T-helper 2 cell treated with Interferon-gamma antibody and Interleukin-4, amounts not matched to agents 100 ng/mL and 5 ng/mL, for 36 hours (primary cell): ENCODE measurements at regions not wholly inside any gene's neighbourhood (a gene's known extent, or its start where the extent isn't known, plus 50 kb on each side); places are given as distances from the start of the nearest gene placed in this dataset.

ENCODE experiments used
- intact Hi-C: fragments of 100-400 bp; cut with micrococcal nuclease; formaldehyde crosslinking; loops from one replicate; pipeline ENCODE4 v1.15.1; 2023

DNA sequence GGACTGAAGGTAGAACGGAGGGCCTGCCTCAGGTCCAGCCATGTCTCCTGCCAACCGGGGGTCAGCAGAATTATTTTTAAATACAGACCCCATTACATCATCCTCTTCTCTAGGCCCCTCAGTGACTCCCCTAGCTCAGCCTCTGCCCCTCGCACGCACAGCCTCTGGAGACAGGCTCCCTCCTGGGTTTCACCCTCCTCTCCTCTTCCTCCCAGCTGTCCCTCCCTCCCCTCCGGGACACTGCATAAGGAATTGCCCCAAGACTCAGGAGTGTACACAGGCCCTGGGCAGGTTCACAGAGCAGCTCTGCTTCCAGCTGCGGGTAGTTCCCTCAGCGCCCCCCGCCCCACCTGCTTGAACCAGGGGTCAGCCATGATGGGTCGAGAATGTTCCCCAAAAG lies 520.2 kb upstream of the MYT1L start:
- intact Hi-C loops, result no loop called here

DNA sequence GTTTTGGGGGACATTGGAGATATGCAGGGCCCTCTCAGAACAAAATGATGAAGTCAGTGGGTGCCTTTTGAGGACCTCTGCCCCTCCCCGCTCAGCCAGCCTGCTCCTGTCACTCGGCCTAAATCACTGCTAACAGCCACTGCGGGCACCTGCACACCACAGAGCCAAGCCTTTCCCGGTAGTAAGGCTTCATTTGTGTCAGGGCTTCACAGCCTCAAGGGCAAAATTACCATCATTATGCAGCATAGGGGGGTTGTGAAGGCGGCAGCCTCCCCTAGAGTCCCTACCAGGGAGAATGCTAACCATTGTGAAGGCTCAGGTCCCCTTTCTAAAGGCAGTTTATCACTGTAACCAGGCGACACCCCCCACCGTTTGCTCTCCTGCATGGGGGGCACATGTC lies 519.8 kb upstream of the MYT1L start:
- intact Hi-C loops, result no loop called here

DNA sequence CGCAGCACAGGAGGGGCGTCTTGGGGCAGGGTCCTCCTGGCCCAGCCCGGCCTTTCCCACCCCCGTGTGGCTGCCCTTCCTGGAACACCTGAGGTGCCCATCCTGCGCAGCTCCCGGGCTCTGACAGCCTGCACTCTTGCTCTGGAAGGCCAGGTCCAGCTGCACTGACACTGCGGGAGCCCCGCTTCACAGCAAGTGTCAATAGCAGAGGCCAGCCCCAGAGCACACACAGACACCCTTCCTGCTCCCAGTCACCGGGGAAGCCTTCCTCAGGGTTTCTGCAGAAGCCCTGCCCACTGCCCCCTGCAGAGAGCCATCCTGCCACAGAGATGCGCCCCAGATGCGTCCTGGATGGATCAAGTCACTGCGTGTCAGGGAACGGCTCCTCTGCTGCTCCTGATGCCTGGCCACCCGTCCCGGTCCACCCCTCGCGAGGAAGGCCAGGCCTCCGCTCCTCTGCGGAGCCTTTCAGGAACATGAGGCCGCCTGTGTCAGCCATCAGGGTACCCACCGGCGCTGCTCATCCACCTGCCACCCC lies 519.2 kb upstream of the MYT1L start:
- intact Hi-C loops, result no loop called here

DNA sequence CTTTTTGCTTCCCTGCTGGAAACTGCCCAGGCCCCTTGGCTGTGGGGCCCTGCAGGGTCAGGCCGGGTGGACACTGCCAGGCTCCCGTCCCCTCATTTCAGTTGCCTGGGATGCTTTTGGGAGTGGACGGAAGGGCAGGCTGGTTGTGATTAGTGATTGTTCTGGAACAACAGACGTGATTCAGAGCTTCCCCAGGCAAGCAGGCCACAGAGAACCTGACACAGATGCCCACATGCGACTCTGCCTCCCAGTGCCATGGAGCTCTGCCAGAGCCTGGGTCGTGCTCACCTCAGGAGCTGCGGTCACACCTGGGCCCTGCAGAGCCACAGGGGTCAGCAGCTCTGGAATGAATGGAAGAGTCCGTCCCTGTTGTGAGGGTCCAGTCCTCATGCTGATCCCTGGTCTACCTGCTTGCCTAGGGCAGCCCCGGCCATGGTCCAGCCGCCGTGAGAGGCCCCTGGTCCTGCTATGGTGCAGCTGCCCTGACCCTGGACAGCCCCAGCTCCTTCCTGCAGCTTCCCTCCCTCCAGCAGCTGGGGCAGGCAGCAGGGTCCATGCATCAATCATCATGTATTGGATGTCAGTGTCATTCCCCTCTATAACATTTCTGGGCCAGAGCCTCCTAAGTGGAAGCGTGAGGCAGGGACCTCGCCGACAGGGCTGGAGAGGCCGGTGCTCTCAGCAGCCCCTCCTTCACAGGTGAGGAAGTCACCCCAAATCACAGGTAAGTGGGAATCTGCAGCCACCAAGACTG lies 518.6 kb upstream of the MYT1L start:
- intact Hi-C loops, result no loop called here

DNA sequence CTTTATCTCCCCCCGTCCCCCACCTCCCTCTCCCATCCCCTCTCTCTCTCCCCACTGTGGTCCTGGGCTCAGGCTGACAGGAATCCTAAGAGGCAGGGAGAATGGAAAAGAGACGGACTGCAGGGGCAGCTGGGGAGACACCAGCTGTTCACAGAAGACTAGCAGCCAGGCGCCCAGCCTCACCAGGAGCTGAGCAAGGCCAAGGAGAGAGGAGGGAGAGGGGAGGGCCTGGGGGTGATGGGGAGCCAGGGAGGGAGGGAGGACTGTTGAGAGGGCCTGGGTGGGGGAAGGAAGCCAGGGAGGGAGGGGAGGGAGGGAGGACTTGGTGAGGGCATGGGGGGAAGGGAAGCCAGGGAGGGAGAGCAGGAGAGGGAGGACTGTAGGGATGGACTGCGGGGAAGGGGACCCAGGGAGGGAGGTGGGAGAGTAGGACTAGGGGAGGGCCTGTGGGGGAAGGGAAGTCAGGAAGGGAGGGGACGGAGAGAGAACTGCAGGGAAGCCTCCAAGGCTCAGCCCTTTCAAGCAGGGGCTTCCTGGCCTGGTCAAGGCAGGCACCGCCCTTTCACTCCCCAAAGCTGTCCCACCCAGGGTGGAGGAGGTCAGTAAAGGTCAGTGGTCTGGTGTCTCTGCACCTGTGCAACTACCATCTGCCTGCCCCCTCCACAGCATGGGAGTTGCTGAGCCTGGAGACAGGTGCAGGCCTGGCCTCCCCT lies 517.7 kb upstream of the MYT1L start:
- intact Hi-C loops, result no loop called here

DNA sequence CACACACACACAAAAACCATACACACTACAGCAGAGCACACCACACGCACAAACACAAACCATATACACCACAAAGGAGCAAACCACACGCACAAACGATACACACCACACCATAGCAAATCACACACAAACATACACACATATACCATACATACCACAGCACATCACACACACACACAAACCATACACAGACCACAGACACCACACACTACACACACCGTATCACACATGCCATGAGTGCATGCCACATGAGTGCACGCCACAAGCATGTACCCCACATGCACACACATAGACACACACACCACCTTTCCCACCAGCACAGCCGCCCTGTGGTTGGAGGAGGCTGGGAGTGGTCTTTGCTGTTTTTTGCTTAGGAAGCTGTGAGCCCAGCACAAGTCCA lies 517.1 kb upstream of the MYT1L start:
- intact Hi-C loops, result no loop called here

DNA sequence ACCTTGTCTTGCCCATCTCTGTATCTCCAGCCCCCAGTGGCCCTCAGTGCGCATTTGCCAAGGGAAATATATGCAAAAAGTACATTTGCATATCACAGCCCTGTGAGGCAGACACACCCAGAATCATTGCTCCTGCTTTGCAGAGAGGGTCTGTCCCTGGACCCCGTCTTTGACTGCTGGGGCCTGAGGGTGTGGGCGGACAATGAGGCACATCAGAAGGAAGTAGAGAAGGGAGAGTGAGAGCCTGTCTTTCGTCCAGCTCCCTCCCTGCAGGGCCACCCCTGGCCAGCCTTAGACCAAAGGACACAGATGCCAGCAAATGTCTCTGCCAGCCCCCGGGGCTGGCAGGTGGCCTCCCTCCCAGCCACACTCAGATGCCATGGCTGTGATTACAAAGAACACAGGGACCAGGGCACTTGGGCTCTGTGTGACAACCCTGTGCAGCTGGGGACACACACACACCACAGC lies 516.2 kb upstream of the MYT1L start:
- intact Hi-C loops, result no loop called here

DNA sequence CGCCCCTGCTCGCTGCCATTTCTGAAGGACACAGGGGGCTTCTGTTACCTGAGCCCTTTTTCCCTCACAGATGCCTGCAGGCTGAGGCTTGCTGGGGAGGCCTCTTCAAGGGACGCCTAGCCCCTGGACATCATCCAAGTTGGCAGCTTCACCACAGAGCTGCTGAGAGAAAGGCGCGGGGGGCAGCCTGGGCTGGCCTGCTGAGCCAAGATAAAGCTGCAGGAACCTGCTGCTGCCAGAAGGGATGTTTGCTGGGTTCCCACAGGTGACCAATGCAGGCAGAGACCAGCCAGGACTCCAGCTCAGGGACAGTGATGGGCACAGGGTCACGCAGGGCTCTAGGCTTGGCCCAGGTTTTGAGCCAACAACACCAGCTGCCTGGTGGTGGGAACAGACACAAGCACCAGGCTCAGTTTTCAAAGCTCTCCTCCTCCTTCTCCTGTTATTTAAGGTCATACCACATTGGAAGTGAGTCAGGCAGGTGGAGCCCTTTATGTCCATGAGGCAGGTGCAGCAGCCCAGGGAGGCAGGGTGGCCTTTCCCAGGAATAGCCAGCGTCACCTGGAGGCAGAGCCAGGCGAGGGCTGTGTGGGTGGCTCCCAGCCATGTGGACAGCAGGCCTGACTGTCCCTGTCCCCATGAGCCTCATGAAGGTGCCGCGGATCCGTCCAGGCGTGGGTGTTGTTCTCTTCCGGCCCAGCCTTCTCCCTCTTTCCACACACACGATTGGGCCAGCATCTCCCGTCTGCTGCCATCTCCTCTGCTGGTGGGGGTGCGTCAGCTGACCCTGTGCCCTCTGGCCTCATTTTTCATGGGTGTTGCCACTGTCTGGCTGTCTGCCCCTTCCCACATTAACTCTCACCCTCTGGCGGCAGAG lies 515.5 kb upstream of the MYT1L start:
- intact Hi-C loops, result no loop called here

DNA sequence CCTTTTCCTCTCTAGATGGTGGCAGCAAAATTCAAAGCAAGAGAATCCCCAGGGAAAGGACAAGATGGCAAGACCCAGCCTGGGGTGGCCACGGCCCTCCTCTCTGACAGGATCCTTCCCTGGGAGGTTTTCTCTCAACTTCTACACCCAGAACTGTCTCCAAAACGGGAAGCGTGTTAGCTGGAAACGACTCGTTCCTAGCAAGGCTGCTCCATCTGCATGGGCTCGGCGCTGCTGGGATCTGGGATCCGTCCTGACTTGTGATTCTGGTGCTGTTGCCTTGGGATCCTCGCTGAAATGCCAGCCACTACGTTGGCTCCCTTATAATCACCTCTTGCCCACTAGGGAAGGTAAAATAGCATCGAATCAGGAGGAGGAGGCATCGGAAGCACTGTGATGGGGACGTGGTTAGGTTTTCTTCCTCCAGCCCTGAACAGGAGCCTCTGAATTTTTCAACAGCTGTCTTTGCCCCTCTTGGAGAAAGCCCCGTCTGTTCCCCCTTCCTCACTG lies 514.8 kb upstream of the MYT1L start:
- intact Hi-C loops, result no loop called here

DNA sequence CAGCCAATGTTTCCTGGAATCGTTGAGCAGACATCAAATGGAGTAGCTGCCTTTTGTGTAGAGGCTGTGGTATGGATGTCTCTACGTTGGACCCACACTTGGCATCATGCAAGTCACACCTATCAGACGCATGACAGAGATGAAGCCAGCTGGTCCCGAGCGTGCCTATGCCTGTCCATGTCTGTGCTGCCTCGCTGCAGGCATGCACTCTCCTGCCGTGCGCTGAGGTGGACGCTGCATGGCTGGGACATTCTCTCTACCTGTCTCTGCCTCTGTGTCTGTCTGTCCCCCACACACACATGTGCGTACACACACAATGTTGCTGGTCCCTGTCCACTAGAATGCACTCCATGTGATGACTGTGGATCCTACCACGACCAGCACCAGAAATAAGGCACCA lies 514.2 kb upstream of the MYT1L start:
- intact Hi-C loops, result no loop called here

DNA sequence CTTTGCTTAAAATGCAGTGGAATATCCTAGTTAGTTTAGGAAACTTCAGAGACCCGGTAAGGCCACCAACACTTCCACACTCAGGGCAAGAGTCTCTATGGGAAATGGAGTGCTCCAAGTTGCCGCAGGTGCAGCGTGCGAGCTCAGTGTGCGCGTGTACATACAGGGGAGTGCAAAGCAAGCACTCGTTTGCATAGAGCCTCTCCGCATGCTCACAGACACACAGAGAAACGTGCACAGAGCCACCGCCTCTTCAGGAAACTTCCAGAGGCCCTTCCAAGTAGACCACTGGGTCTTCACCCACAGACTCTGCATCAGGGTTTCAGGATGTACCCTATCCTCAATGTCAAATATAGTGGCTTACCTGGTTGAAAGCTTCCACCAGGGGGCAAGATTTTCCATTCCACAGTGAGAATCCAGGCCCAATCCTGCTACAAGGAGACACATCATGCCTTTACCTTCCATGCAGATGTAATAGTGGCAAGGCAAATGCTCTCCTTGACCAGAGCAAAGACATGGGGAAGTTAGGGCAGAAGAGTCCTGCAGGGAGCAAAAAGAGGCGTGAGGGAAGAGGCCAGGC lies 513.0 kb upstream of the MYT1L start:
- intact Hi-C loops, result no loop called here

DNA sequence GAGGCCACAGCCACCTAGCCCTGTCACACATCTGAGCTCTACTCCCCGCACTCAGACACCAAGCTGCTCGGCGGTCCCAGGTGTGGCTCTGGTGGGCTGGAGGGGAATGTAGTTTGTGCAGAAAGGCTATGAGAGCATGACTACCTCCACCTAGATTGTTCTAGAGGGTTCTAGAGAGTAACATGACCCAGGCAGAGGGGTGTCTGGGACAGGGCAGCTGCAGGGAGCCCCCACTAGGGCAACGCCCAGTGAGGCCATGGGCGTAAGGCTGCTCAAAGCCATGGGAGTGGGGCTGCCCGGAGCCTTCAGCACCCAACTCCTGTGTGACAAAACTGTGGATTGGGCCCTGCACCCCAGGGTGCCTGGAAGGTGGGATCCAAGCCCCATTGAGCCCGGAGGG lies 511.4 kb upstream of the MYT1L start:
- intact Hi-C loops, result no loop called here

DNA sequence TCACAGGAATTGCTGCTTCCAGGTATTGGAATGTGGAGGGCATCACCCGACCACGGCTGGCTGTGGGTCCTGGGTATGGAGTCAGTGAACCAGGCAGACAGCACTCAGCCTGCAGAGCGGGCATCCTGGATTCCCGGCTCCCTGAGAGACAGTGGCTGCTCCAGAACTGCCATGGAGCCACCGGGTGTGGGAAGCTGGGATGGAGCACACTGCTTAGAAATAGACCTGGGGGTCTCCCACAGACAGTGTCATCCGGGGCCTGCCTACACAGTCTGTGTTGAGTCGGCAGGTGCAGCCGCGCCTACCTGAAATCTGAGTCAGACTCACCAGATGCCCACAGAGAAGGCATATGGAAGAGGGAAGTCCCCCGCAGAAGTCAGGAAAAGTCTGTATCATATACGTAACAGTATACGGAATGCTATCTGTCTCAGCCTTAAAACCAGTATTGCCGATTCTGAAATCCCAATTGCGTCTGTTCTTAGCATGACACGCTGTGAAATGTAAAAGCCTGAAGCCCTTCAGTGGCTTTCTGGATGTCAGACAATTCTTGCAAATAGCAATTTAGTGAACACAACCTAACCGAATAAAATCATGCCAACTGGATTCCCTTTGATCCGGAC lies 509.7 kb upstream of the MYT1L start:
- intact Hi-C loops, result no loop called here

DNA sequence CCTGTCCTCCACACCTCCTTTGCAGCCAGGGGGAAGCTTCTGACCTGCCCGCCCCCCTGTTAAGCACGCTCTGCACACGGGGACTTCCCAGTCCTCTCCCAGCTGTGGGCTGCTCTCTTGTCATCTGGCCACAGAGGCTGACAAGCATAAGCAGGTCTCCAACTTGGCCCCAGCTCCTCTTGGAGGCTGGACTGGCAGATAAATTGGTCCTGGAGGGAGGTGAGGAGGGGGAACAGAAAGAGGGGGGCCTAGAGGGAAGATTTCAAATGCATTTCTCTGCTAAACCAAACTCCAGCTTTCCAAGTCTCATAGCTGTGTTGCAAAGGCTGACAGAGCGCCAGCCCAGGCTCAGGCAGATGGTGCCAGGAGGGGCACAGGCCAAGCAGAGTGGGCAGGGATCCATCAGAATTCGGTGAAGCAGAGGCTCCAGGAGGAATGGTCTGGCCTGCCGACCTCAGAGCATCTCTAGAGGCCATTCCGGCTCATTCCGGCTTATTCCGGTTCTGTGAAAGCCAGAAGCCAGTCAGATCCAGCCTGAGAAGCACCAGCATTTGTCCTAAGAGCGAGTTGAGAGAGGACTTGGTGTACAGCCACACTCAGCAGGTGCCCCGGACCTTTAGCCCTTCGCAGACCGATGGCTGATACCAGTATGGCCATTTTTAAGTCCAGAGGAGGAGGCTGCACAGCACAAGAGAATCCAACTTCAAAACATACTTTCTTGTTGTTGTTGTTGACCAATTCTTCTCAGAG lies 508.9 kb upstream of the MYT1L start:
- intact Hi-C loops, result no loop called here

DNA sequence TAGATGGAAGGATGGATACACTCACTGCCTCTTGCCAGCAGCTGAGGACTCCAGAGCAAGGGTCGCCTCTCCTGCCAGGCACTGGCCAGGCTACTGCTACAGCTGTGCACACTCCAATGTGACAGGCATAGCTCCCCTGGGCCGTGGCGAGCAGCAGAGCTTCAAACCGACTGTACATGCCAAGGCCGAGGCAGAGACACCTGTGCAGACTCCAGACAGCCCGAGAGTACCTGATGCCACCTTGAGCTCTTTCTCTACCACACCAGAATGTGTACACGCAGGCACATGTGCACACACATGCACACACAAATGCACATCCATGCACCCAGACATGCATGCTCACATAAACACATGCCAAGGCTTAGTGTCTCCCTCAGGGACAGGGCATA lies 508.3 kb upstream of the MYT1L start:
- intact Hi-C loops, result no loop called here

DNA sequence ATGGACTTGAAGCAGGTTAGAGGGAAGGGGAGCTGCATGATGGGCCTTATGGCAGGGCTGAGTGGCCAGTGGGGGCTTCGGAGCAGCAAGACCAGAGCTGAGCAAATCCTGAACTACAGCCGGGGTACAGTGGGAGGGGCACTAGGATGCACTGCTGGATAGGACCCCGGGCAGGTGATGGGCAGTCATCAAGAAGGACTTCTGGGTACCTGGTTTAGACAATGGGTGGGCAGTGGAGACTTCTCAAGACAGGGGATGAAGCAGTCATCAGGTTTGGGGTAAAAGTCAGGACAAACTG lies 507.4 kb upstream of the MYT1L start:
- intact Hi-C loops, result no loop called here

DNA sequence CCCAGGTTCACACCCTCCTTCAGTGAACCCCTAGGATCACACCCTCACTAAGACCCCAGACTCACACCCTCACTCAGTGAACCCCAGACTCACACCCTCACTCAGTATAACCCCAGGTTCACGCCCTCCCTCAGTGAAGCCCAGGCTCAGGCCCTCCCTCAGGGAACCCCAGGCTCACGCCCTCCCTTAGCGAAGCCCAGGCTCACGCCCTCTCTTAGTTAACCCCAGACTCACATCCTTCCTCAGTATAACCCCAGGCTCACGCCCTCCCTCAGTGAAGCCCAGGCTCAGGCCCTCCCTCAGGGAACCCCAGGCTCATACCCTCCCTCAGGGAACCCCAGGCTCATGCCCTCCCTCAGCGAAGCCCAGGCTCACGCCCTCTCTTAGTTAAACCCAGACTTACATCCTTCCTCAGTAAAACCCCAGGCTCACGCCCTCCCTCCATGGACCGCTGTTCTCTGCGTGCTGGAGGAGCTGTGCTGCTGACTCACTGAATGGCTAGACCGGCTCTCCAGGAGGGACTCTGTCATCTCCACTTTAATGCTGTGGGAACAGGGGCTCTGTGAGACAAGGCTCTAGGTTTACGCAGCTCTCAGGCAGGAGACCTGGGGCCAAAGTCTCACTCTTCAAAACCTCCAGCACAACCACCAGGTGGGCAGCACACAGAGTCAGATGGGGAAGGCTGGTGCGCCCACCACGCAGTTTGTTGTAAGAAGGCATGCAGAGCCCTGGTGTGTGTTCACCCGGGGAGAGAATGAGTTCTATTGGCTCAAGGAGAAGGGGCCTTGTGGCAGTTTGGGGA lies 506.9 kb upstream of the MYT1L start:
- intact Hi-C loops, result no loop called here

DNA sequence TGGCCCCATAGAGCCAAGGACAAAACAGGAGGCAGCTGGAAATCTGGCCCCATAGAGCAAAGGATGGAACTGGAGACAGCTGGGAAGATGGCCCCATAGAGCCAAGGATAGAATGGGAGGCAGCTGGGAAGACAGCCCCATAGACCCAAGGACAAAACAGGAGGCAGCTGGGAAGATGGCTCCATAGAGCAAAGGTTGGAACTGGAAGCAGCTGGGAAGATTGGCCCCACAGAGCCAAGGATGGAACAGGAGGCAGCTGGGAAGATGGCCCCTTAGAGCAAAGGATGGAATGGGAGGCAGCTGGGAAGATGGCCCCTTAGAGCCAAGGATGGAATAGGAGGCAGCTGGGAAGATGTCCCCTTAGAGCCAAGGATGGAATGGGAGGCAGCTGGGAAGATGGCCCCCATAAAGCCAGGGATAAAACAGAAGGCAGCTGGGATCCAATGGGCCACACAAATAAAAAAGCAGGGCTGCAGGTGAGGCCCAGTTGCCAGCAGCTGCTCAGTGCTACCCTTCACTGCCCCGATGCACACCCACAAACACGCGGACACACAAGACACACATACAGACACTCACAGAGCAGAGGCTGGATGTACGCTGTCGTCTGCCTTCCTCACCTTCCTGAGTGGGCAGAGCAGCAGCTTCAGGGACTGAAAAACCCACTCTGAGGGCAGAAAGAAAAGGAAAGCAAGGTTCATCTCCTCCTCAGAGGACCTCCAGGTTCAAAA lies 505.4 kb upstream of the MYT1L start:
- intact Hi-C loops, result no loop called here
